PC-3 (cell line): ENCODE measurements at regions not wholly inside any gene's neighbourhood (a gene's known extent, or its start where the extent isn't known, plus 50 kb on each side); places are given as distances from the start of the nearest gene placed in this dataset.

ENCODE experiments used
- CTCF ChIP-seq: fragments of 300-600 bp; sonication (generic); conservative IDR thresholded peaks from 2 replicates; pipeline ENCODE4 v1.5.1; 2017; ENCODE audit warnings: antibody characterized with exemption, low read depth, mild to moderate bottlenecking, low read length
- EZH2 ChIP-seq: fragments of 300-600 bp; sonication (generic); IDR thresholded peaks from one replicate; pipeline ENCODE4 v1.6.1; 2017; ENCODE audit warnings: antibody characterized with exemption, mild to moderate bottlenecking, low read length; ENCODE audit not compliant: unreplicated experiment
- EZH2phosphoT487 ChIP-seq: fragments of 300-600 bp; sonication (generic); IDR thresholded peaks from 2 replicates; pipeline ENCODE4 v1.6.1; 2018; ENCODE audit warnings: mild to moderate bottlenecking, antibody characterized with exemption, low read length, borderline replicate concordance

GRCh38 chr6:11397622-11398450, 139.7 kb upstream of the TMEM170B start:
- TF ChIP-seq EZH2 (no peak), CTCF (no peak), EZH2phosphoT487 (no peak)
